Liver (tissue), 8 donors: ENCODE measurements at regions not wholly inside any gene's neighbourhood (a gene's known extent, or its start where the extent isn't known, plus 50 kb on each side); places are given as distances from the start of the nearest gene placed in this dataset.

Experiments
- DNase-seq: peaks from one replicate; pipeline ENCODE4 v3.0.0-alpha.2; 2017; ENCODE audit warnings: low spot score
- H3K27ac ChIP-seq, 2 donors: one replicate each; pipeline ENCODE4 v1.7.0; 2013; ENCODE audit warnings: inconsistent platforms in 2 of 2, low read length in 2 of 2, control low read depth in 1 of 2, low read depth in 1 of 2, mild to moderate bottlenecking in 1 of 2
- H3K27me3 ChIP-seq, 4 donors: one replicate each; pipeline versions ENCODE4 v1.6.1 to v1.7.0; 2013; ENCODE audit warnings: low read length in 3 of 4, inconsistent platforms in 1 of 4, mild to moderate bottlenecking in 1 of 4, moderate library complexity in 1 of 4; ENCODE audit not compliant: control insufficient read depth in 4 of 4, insufficient read depth in 4 of 4
- H3K36me3 ChIP-seq, 4 donors: one replicate each; pipeline versions ENCODE4 v1.6.1 to v1.7.0; 2013; ENCODE audit warnings: low read length in 3 of 4, mild to moderate bottlenecking in 3 of 4, low read depth in 1 of 4, moderate library complexity in 1 of 4; ENCODE audit not compliant: control insufficient read depth in 4 of 4, insufficient read depth in 3 of 4
- H3K4me1 ChIP-seq, 4 donors: one replicate each; pipeline versions ENCODE4 v1.6.1 to v1.7.0; 2013; ENCODE audit warnings: low read length in 3 of 4, mild to moderate bottlenecking in 3 of 4, moderate library complexity in 1 of 4; ENCODE audit not compliant: control insufficient read depth in 4 of 4, insufficient read depth in 4 of 4
- H3K4me3 ChIP-seq, 3 donors: one replicate each; pipeline versions ENCODE4 v1.6.1 to v1.7.0; 2013; ENCODE audit warnings: low read length in 3 of 3, control low read depth in 1 of 3, low read depth in 1 of 3, mild to moderate bottlenecking in 1 of 3
- H3K9ac ChIP-seq, 2 donors: one replicate each; pipeline ENCODE4 v1.7.0; 2013; ENCODE audit warnings: low read length in 2 of 2, mild to moderate bottlenecking in 2 of 2, moderate library complexity in 2 of 2, control low read depth in 1 of 2, low read depth in 1 of 2
- H3K9me3 ChIP-seq, 4 donors: one replicate each; pipeline versions ENCODE4 v1.6.1 to v1.7.0; 2013; ENCODE audit warnings: low read length in 3 of 4; ENCODE audit not compliant: control insufficient read depth in 4 of 4
- CTCF ChIP-seq: fragments of 150-350 bp; IDR thresholded peaks from 2 replicates; pipeline ENCODE4 v1.5.1; 2017; ENCODE audit warnings: improper control_type of control experiment, low read depth, low read length; ENCODE audit not compliant: missing input control
- EGR1 ChIP-seq, 2 donors: IDR thresholded peaks; 2 replicates each; pipeline ENCODE4 v1.6.1; 2016 to 2018; ENCODE audit warnings: antibody characterized with exemption in 2 of 2, low read depth in 2 of 2
- FOXA1 ChIP-seq: IDR thresholded peaks from 2 replicates; pipeline ENCODE4 v1.6.1; 2016; ENCODE audit warnings: antibody characterized with exemption
- FOXA2 ChIP-seq: IDR thresholded peaks from 2 replicates; pipeline ENCODE4 v1.6.1; 2016; ENCODE audit warnings: antibody characterized with exemption
- GABPA ChIP-seq, 2 donors: IDR thresholded peaks in 1 of 2; conservative IDR thresholded peaks in 1 of 2; 2 replicates each; pipeline ENCODE4 v1.6.1; 2016; ENCODE audit warnings: antibody characterized with exemption in 2 of 2, mild to moderate bottlenecking in 1 of 2, moderate library complexity in 1 of 2
- HNF4A ChIP-seq, 2 donors: conservative IDR thresholded peaks; 2 replicates each; pipeline ENCODE4 v1.6.1; 2016; ENCODE audit warnings: antibody characterized with exemption in 2 of 2, mild to moderate bottlenecking in 2 of 2
- HNF4G ChIP-seq: IDR thresholded peaks from 2 replicates; pipeline ENCODE4 v1.6.1; 2016; ENCODE audit warnings: antibody characterized with exemption
- JUND ChIP-seq, 2 donors: IDR thresholded peaks; 2 replicates each; pipeline ENCODE4 v1.6.1; 2016; ENCODE audit warnings: antibody characterized with exemption in 2 of 2
- MAX ChIP-seq: IDR thresholded peaks from 2 replicates; pipeline ENCODE4 v1.6.1; 2016; ENCODE audit warnings: antibody characterized with exemption
- RAD21 ChIP-seq, 2 donors: IDR thresholded peaks; 2 replicates each; pipeline ENCODE4 v1.6.1; 2016; ENCODE audit warnings: antibody characterized with exemption in 2 of 2, mild to moderate bottlenecking in 2 of 2
- REST ChIP-seq: IDR thresholded peaks from 2 replicates; pipeline ENCODE4 v1.6.1; 2016; ENCODE audit warnings: antibody characterized with exemption, mild to moderate bottlenecking
- RXRA ChIP-seq, 2 donors: IDR thresholded peaks; 2 replicates each; pipeline ENCODE4 v1.6.1; 2017 to 2018; ENCODE audit warnings: antibody characterized with exemption in 2 of 2, mild to moderate bottlenecking in 1 of 2
- SP1 ChIP-seq: IDR thresholded peaks from 2 replicates; pipeline ENCODE4 v1.6.1; 2018; ENCODE audit warnings: antibody characterized with exemption, mild to moderate bottlenecking
- TAF1 ChIP-seq: conservative IDR thresholded peaks from 2 replicates; pipeline ENCODE4 v1.6.1; 2016; ENCODE audit warnings: antibody characterized with exemption, mild to moderate bottlenecking
- YY1 ChIP-seq: IDR thresholded peaks from 2 replicates; pipeline ENCODE4 v1.6.1; 2016; ENCODE audit warnings: antibody characterized with exemption, mild to moderate bottlenecking
- ZBTB33 ChIP-seq: IDR thresholded peaks from 2 replicates; pipeline ENCODE4 v1.6.1; 2016; ENCODE audit warnings: antibody characterized with exemption
- WGBS: extraction: QIAGEN DNeasy Blood & Tissue Kit; methylation state at CpG from one replicate; pipeline ENCODE4 v1.1.7; 2013; 5-methylcytosine and 5-hydroxymethylcytosine counted together
- donor health status: healthy.
- donor health status: healthy.
- donor health status: healthy.
- donor health status: healthy.
- donor health status: healthy.

GRCh38 chr1:184270556-184270955 lies 116.3 kb upstream of the C1orf21 start:
- no peak for DNase-seq
- H3K27me3 ChIP-seq, result no peaks in the 10 kb centered on the region
- no peak overlapping the region for H3K9ac ChIP-seq
- no peaks in the 10 kb centered on the region for H3K9me3 ChIP-seq
- no peak overlapping the region for H3K4me3 ChIP-seq
- H3K27ac ChIP-seq, result no peak overlapping the region
- no peaks in the 10 kb centered on the region for H3K36me3 ChIP-seq
- TF ChIP-seq EGR1 (IDR thresholded peaks at IDR 0.05; ENCODE audit: low read depth in 2 of 2) (no peak), CTCF (no peak), FOXA2 (no peak), FOXA1 (no peak), GABPA (IDR thresholded peaks at IDR 0.05 in 1 of 2, conservative IDR thresholded peaks at IDR 0.05 in 1 of 2) (no peak), YY1 (no peak), RXRA (IDR thresholded peaks at IDR 0.05) (no peak), RAD21 (IDR thresholded peaks at IDR 0.05) (no peak), JUND (IDR thresholded peaks at IDR 0.05) (no peak), REST (no peak), HNF4A (conservative IDR thresholded peaks at IDR 0.05) (no peak), TAF1 (no peak), SP1 (no peak), ZBTB33 (no peak), MAX (no peak)
- H3K4me1 ChIP-seq, result no peaks in the 10 kb centered on the region
- WGBS, result 54% methylated on average over 3 of the region's 3 CpGs

GRCh38 chr1:184272175-184272866 lies 114.5 kb upstream of the C1orf21 start:
- H3K9me3 ChIP-seq, result no peaks in the 10 kb centered on the region
- no peaks in the 10 kb centered on the region for H3K36me3 ChIP-seq
- no peak overlapping the region for H3K27ac ChIP-seq
- no peak overlapping the region for H3K9ac ChIP-seq
- TF ChIP-seq HNF4G (no peak), HNF4A (conservative IDR thresholded peaks at IDR 0.05) (no peak), RAD21 (IDR thresholded peaks at IDR 0.05) (no peak), RXRA (IDR thresholded peaks at IDR 0.05) (no peak), REST (no peak), FOXA2 (no peak), TAF1 (no peak)
- H3K27me3 ChIP-seq, result no peaks in the 10 kb centered on the region
- H3K4me3 ChIP-seq, result no peak overlapping the region
- no peak for DNase-seq
- 48% methylated on average over 5 of the region's 5 CpGs for WGBS
- no peaks in the 10 kb centered on the region for H3K4me1 ChIP-seq
